H9 (cell line): ENCODE measurements at regions not wholly inside any gene's neighbourhood (a gene's known extent, or its start where the extent isn't known, plus 50 kb on each side); places are given as distances from the start of the nearest gene placed in this dataset.

ENCODE experiments used
- DNase-seq: peaks from one replicate; pipeline ENCODE4 v3.0.0-alpha.2; 2017
- H2AFZ ChIP-seq: one replicate; pipeline ENCODE4 v1.6.1; 2013; ENCODE audit warnings: mild to moderate bottlenecking, low read length, control low read depth, moderate library complexity
- H2AK5ac ChIP-seq: 2 replicates; pipeline ENCODE4 v1.6.1; 2013; ENCODE audit warnings: low read length, control low read depth, mixed read lengths; ENCODE audit not compliant: insufficient read length
- H2BK120ac ChIP-seq: one replicate; pipeline ENCODE4 v1.6.1; 2013; ENCODE audit warnings: low read depth, mild to moderate bottlenecking, low read length, control low read depth, inconsistent platforms; ENCODE audit not compliant: poor library complexity, severe bottlenecking
- H2BK12ac ChIP-seq: 2 replicates; pipeline ENCODE4 v1.6.1; 2013; ENCODE audit warnings: low read length, control low read depth, mixed read lengths, low read depth; ENCODE audit not compliant: insufficient read length
- H2BK15ac ChIP-seq: 2 replicates; pipeline ENCODE4 v1.6.1; 2013; ENCODE audit warnings: low read depth, low read length, control low read depth
- H2BK20ac ChIP-seq: one replicate; pipeline ENCODE4 v1.6.1; 2013; ENCODE audit warnings: low read depth, mild to moderate bottlenecking, low read length, control low read depth, inconsistent platforms; ENCODE audit not compliant: poor library complexity, severe bottlenecking
- H2BK5ac ChIP-seq: 2 replicates; pipeline ENCODE4 v1.6.1; 2013; ENCODE audit warnings: low read length, control low read depth, mixed read lengths; ENCODE audit not compliant: insufficient read length
- H3K14ac ChIP-seq: 2 replicates; pipeline ENCODE4 v1.6.1; 2013; ENCODE audit warnings: low read length, control low read depth; ENCODE audit not compliant: insufficient read depth
- H3K18ac ChIP-seq: 2 replicates; pipeline ENCODE4 v1.6.1; 2013; ENCODE audit warnings: low read depth, mild to moderate bottlenecking, mixed read lengths, low read length, control low read depth; ENCODE audit not compliant: insufficient read length
- H3K23ac ChIP-seq: 2 replicates; pipeline ENCODE4 v1.6.1; 2013; ENCODE audit warnings: low read length, control low read depth, mixed read lengths, low read depth; ENCODE audit not compliant: insufficient read length
- H3K23me2 ChIP-seq: 2 replicates; pipeline ENCODE4 v1.6.1; 2013; ENCODE audit warnings: low read depth, mild to moderate bottlenecking, mixed read lengths, low read length, control low read depth; ENCODE audit not compliant: insufficient read length, poor library complexity, severe bottlenecking
- H3K27ac ChIP-seq: 2 replicates; pipeline ENCODE4 v1.5.1; 2013; ENCODE audit warnings: low read length, control low read depth, mixed read lengths, low read depth; ENCODE audit not compliant: insufficient read length
- H3K27me3 ChIP-seq: 2 replicates; pipeline ENCODE4 v1.6.1; 2013; ENCODE audit warnings: low read length, control low read depth, inconsistent platforms; ENCODE audit not compliant: insufficient read depth
- H3K4ac ChIP-seq: 2 replicates; pipeline ENCODE4 v1.6.1; 2013; ENCODE audit warnings: low read depth, mild to moderate bottlenecking, control low read depth, inconsistent platforms, low read length, moderate library complexity
- H3K4me1 ChIP-seq: 2 replicates; pipeline ENCODE4 v1.6.1; 2013; ENCODE audit warnings: low read length, control low read depth, inconsistent platforms; ENCODE audit not compliant: insufficient read depth
- H3K4me2 ChIP-seq: 2 replicates; pipeline ENCODE4 v1.6.1; 2013; ENCODE audit warnings: low read length, control low read depth, mixed read lengths; ENCODE audit not compliant: insufficient read length, insufficient read depth
- H3K56ac ChIP-seq: 2 replicates; pipeline ENCODE4 v1.6.1; 2013; ENCODE audit warnings: low read depth, mild to moderate bottlenecking, mixed read lengths, low read length, control low read depth; ENCODE audit not compliant: insufficient read length
- H3K79me1 ChIP-seq: 2 replicates; pipeline ENCODE4 v1.6.1; 2013; ENCODE audit warnings: low read depth, mild to moderate bottlenecking, moderate library complexity, low read length, control low read depth, inconsistent platforms; ENCODE audit not compliant: insufficient read depth, poor library complexity, severe bottlenecking
- H3K79me2 ChIP-seq: 2 replicates; pipeline ENCODE4 v1.6.1; 2013; ENCODE audit warnings: low read length, control low read depth, inconsistent platforms; ENCODE audit not compliant: insufficient read depth
- H3K9ac ChIP-seq: 2 replicates; pipeline ENCODE4 v1.6.1; 2013; ENCODE audit warnings: low read length, control low read depth, mixed read lengths; ENCODE audit not compliant: insufficient read length; ENCODE audit errors: extremely low read depth
- H3K9me3 ChIP-seq: one replicate; pipeline ENCODE4 v1.6.1; 2013; ENCODE audit warnings: low read depth, low read length, inconsistent platforms; ENCODE audit not compliant: control insufficient read depth
- H3T11ph ChIP-seq: one replicate; pipeline ENCODE4 v1.6.1; 2013; ENCODE audit warnings: mild to moderate bottlenecking, low read length, control low read depth, inconsistent platforms
- H4K20me1 ChIP-seq: one replicate; pipeline ENCODE4 v1.6.1; 2013; ENCODE audit not compliant: control insufficient read depth, insufficient read length, insufficient read depth
- H4K5ac ChIP-seq: 2 replicates; pipeline ENCODE4 v1.6.1; 2013; ENCODE audit warnings: low read depth, mild to moderate bottlenecking, mixed read lengths, low read length, control low read depth; ENCODE audit not compliant: insufficient read length
- H4K8ac ChIP-seq: replicated peaks from 2 replicates; pipeline ENCODE4 v1.6.1; 2013; ENCODE audit warnings: low read length, control low read depth, mixed read lengths, low read depth; ENCODE audit not compliant: insufficient read length
- H4K91ac ChIP-seq: 2 replicates; pipeline ENCODE4 v1.6.1; 2013; ENCODE audit warnings: low read depth, mild to moderate bottlenecking, moderate library complexity, mixed read lengths, low read length, control low read depth; ENCODE audit not compliant: insufficient read length
- H3K27ac Mint-ChIP-seq, 3 experiments: 2 replicates in 2 of 3; 3 replicates in 1 of 3; pipeline ENCODE4 v1.8.0; 2020 to 2021; ENCODE audit warnings: mixed read lengths in 3 of 3, mild to moderate bottlenecking in 1 of 3, moderate library complexity in 1 of 3
- H3K27me3 Mint-ChIP-seq: 2 replicates; pipeline ENCODE4 v1.8.0; 2021; ENCODE audit warnings: low read depth, mild to moderate bottlenecking, moderate library complexity, mixed read lengths
- H3K36me3 Mint-ChIP-seq, 3 experiments: 2 replicates in 2 of 3; 3 replicates in 1 of 3; pipeline ENCODE4 v1.8.0; 2020 to 2021; ENCODE audit warnings: low read depth in 3 of 3, mixed read lengths in 3 of 3; ENCODE audit not compliant: insufficient read depth in 1 of 3
- H3K4me1 Mint-ChIP-seq, 2 experiments: 2 replicates each; pipeline ENCODE4 v1.8.0; 2020; ENCODE audit warnings: mixed read lengths in 2 of 2
- H3K4me3 Mint-ChIP-seq, 2 experiments: 2 replicates in 1 of 2; 3 replicates in 1 of 2; pipeline ENCODE4 v1.8.0; 2020 to 2021; ENCODE audit warnings: mild to moderate bottlenecking in 2 of 2, mixed read lengths in 2 of 2, moderate library complexity in 1 of 2
- H3K9me3 Mint-ChIP-seq, 2 experiments: 2 replicates in 1 of 2; 3 replicates in 1 of 2; pipeline ENCODE4 v1.8.0; 2020; ENCODE audit warnings: mild to moderate bottlenecking in 2 of 2, mixed read lengths in 2 of 2, moderate library complexity in 1 of 2
- CTCF ChIP-seq: fragments of 200-600 bp; sonication (generic); conservative IDR thresholded peaks from 3 replicates; pipeline ENCODE4 v1.8.0; 2021; ENCODE audit warnings: antibody characterized with exemption, mild to moderate bottlenecking
- WGBS: extraction: QIAGEN DNeasy Blood & Tissue Kit; methylation state at CpG from one replicate; pipeline ENCODE4 v1.1.7; 2013; ENCODE audit warnings: missing lambda C conversion rate, low lambda C conversion rate, mixed read lengths; ENCODE audit not compliant: insufficient read length; ENCODE audit errors: extremely low coverage; 5-methylcytosine and 5-hydroxymethylcytosine counted together

GRCh38 chr7:115658223-115658622 is 372.3 kb downstream of the TFEC start:
- Histone ChIP-seq H3K23ac (no peak overlapping the region), H3K27me3 (no peaks in the 10 kb centered on the region)

More at GRCh38 chr7:115658223-115658622, 372.3 kb downstream of the TFEC start:
- H2BK5ac ChIP-seq, result no peak overlapping the region
- peaks cover 2% of the 10 kb centered on the region in 2 experiments; a peak in 2 of 4 replicates for H3K4me1 Mint-ChIP-seq
- no peaks in the 10 kb centered on the region for H3K9me3 ChIP-seq
- no CpG with 5 or more reads among the region's 3 CpGs for WGBS
- no peaks in the 10 kb centered on the region for H3K79me2 ChIP-seq
- no peak overlapping the region for H4K8ac ChIP-seq
- TF ChIP-seq CTCF, result no peak
- H4K20me1 ChIP-seq, result no peaks in the 10 kb centered on the region
- H3K4ac ChIP-seq, result no peak overlapping the region
- no peak overlapping the region for H4K5ac ChIP-seq
- no peak overlapping the region for H3K27ac Mint-ChIP-seq
- no peak overlapping the region for H2BK15ac ChIP-seq
- H3K18ac ChIP-seq, result no peak overlapping the region
- no peak overlapping the region for H2BK120ac ChIP-seq
- no peaks in the 10 kb centered on the region for H3K23me2 ChIP-seq
- H2AFZ ChIP-seq, result no peak overlapping the region
- H3T11ph ChIP-seq, result no peak overlapping the region
- H4K91ac ChIP-seq, result no peak overlapping the region
- no peaks in the 10 kb centered on the region for H3K79me1 ChIP-seq
- DNase-seq, result no peak
- no peak overlapping the region for H3K14ac ChIP-seq
- no peak overlapping the region for H3K4me3 Mint-ChIP-seq
- no peak overlapping the region for H3K4me2 ChIP-seq
- no peak overlapping the region for H3K9ac ChIP-seq
- H3K4me1 ChIP-seq, result no peaks in the 10 kb centered on the region
- no peaks in the 10 kb centered on the region; a peak in 1 of 5 replicates for H3K9me3 Mint-ChIP-seq
- H3K27ac ChIP-seq, result no peak overlapping the region
- no peak overlapping the region for H3K56ac ChIP-seq
- no peak overlapping the region for H2BK12ac ChIP-seq
- no peak overlapping the region for H2AK5ac ChIP-seq
- H2BK20ac ChIP-seq, result no peak overlapping the region
- no peaks in the 10 kb centered on the region; the same call in 1 of the 2 replicates for H3K27me3 Mint-ChIP-seq
- H3K36me3 Mint-ChIP-seq, result no peaks in the 10 kb centered on the region
